MM.1S (cell line): ENCODE measurements at regions not wholly inside any gene's neighbourhood (a gene's known extent, or its start where the extent isn't known, plus 50 kb on each side); places are given as distances from the start of the nearest gene placed in this dataset.

Source experiments
- DNase-seq: peaks from one replicate; pipeline ENCODE4 v3.0.0-alpha.2; 2015
- H2AFZ ChIP-seq: fragments of 300-600 bp; sonication (generic); 2 replicates; pipeline ENCODE4 v1.6.0; 2016; ENCODE audit warnings: antibody characterized with exemption, low read length
- H3F3A ChIP-seq: fragments of 300-600 bp; sonication (generic); 2 replicates; pipeline ENCODE4 v1.6.1; 2016; ENCODE audit warnings: mild to moderate bottlenecking, antibody characterized with exemption, low read length, moderate library complexity, mixed read lengths; ENCODE audit not compliant: insufficient read depth
- H3K27ac ChIP-seq: fragments of 300-600 bp; sonication (generic); 2 replicates; pipeline ENCODE4 v1.5.1; 2016; ENCODE audit warnings: mild to moderate bottlenecking, low read length
- H3K27me3 ChIP-seq: fragments of 300-600 bp; sonication (generic); replicated peaks from 2 replicates; pipeline ENCODE4 v1.6.0; 2016; ENCODE audit warnings: low read length; ENCODE audit not compliant: insufficient read depth
- H3K36me3 ChIP-seq: fragments of 300-600 bp; sonication (generic); replicated peaks from 2 replicates; pipeline ENCODE4 v1.6.1; 2016; ENCODE audit warnings: mild to moderate bottlenecking, low read length, mixed read lengths; ENCODE audit not compliant: insufficient read depth
- H3K4me1 ChIP-seq: fragments of 300-600 bp; sonication (generic); 2 replicates; pipeline ENCODE4 v1.6.1; 2016; ENCODE audit warnings: low read length, mixed read lengths
- H3K4me2 ChIP-seq: fragments of 300-600 bp; sonication (generic); 2 replicates; pipeline ENCODE4 v1.6.0; 2016; ENCODE audit warnings: low read depth, low read length
- H3K4me3 ChIP-seq: fragments of 300-600 bp; sonication (generic); 2 replicates; pipeline ENCODE4 v1.5.1; 2016; ENCODE audit warnings: low read length, mixed read lengths
- H3K79me2 ChIP-seq: fragments of 300-600 bp; sonication (generic); 2 replicates; pipeline ENCODE4 v1.6.1; 2016; ENCODE audit warnings: mixed run types, low read length, mixed read lengths
- H3K9ac ChIP-seq: fragments of 300-600 bp; sonication (generic); 2 replicates; pipeline ENCODE4 v1.6.1; 2016; ENCODE audit warnings: low read length, mixed read lengths
- H3K9me2 ChIP-seq: fragments of 300-600 bp; sonication (generic); replicated peaks from 2 replicates; pipeline ENCODE4 v1.6.1; 2016; ENCODE audit warnings: mild to moderate bottlenecking, low read length, mixed read lengths; ENCODE audit not compliant: insufficient read depth
- H3K9me3 ChIP-seq: fragments of 300-600 bp; sonication (generic); replicated peaks from 2 replicates; pipeline ENCODE4 v1.6.1; 2016; ENCODE audit warnings: mild to moderate bottlenecking, low read length, mixed read lengths; ENCODE audit not compliant: insufficient read depth
- H4K20me1 ChIP-seq: fragments of 300-600 bp; sonication (generic); 2 replicates; pipeline ENCODE4 v1.6.1; 2016; ENCODE audit warnings: mild to moderate bottlenecking, low read length, moderate library complexity, mixed read lengths; ENCODE audit not compliant: insufficient read depth
- EZH2 ChIP-seq: fragments of 300-600 bp; sonication (generic); optimal IDR thresholded peaks from 2 replicates; pipeline ENCODE3; 2017; ENCODE audit warnings: low read depth, mild to moderate bottlenecking, antibody characterized with exemption, low read length, mixed read lengths
- EZH2phosphoT487 ChIP-seq: fragments of 300-600 bp; sonication (generic); IDR thresholded peaks from 2 replicates; pipeline ENCODE4 v1.6.1; 2018; ENCODE audit warnings: antibody characterized with exemption, low read length
- TF ChIP-seq, protein P1 (sequence below): fragments of 300-600 bp; sonication (generic); IDR thresholded peaks from 2 replicates; pipeline ENCODE4 v1.5.1; 2016; ENCODE audit warnings: antibody characterized with exemption, low read length, mixed read lengths

DNA sequence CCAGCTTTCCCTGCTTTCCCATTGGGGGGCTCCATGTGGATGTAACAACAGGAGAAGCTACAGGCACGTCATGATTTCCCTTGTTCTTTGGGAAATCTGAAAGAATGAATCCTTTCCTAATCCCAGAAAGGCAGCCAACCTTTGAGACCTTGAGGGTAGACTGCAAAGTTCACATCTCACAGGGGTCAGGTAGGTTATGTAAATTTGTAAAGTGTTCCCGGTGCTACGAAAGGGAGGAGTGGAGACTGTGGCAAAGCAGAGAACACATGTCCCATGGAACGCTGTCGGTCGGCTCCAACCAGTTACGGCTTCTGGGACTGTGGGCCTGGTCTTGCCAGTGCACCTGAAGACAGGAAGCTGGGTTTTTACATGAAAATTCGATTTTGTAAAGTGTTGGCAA lies 85.1 kb downstream of the RSPH3 start:
- Histone ChIP-seq H3F3A (no peaks in the 10 kb centered on the region), H2AFZ (no peak overlapping the region), H3K27me3 (no peaks in the 10 kb centered on the region), H3K4me3 (no peak overlapping the region), H3K4me2 (no peak overlapping the region), H3K4me1 (no peaks in the 10 kb centered on the region), H3K9me3 (no peaks in the 10 kb centered on the region), H4K20me1 (no peaks in the 10 kb centered on the region), H3K36me3 (no peaks in the 10 kb centered on the region), H3K9me2 (no peaks in the 10 kb centered on the region), H3K79me2 (no peaks in the 10 kb centered on the region), H3K27ac (no peak overlapping the region), H3K9ac (no peak overlapping the region)
- DNase-seq: no peak
- TF ChIP-seq, protein P1, sequence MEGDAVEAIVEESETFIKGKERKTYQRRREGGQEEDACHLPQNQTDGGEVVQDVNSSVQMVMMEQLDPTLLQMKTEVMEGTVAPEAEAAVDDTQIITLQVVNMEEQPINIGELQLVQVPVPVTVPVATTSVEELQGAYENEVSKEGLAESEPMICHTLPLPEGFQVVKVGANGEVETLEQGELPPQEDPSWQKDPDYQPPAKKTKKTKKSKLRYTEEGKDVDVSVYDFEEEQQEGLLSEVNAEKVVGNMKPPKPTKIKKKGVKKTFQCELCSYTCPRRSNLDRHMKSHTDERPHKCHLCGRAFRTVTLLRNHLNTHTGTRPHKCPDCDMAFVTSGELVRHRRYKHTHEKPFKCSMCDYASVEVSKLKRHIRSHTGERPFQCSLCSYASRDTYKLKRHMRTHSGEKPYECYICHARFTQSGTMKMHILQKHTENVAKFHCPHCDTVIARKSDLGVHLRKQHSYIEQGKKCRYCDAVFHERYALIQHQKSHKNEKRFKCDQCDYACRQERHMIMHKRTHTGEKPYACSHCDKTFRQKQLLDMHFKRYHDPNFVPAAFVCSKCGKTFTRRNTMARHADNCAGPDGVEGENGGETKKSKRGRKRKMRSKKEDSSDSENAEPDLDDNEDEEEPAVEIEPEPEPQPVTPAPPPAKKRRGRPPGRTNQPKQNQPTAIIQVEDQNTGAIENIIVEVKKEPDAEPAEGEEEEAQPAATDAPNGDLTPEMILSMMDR: no peak
- TF ChIP-seq EZH2 (no peak), EZH2phosphoT487 (no peak)

- Histone ChIP-seq H3F3A (no peaks in the 10 kb centered on the region), H3K4me3 (no peak overlapping the region), H4K20me1 (no peaks in the 10 kb centered on the region), H3K27me3 (no peaks in the 10 kb centered on the region), H3K9ac (no peak overlapping the region), H3K4me2 (no peak overlapping the region), H3K4me1 (no peaks in the 10 kb centered on the region), H3K27ac (no peak overlapping the region), H2AFZ (no peak overlapping the region), H3K79me2 (no peaks in the 10 kb centered on the region), H3K9me2 (no peaks in the 10 kb centered on the region), H3K36me3 (no peaks in the 10 kb centered on the region), H3K9me3 (no peaks in the 10 kb centered on the region)
- DNase-seq: no peak
- no peak for TF ChIP-seq EZH2
- TF ChIP-seq, protein P1: no peak
- no peak for TF ChIP-seq EZH2phosphoT487
These were observed 86.4 kb downstream of the RSPH3 start for GRCh38 chr6:158913580-158913979.

DNA sequence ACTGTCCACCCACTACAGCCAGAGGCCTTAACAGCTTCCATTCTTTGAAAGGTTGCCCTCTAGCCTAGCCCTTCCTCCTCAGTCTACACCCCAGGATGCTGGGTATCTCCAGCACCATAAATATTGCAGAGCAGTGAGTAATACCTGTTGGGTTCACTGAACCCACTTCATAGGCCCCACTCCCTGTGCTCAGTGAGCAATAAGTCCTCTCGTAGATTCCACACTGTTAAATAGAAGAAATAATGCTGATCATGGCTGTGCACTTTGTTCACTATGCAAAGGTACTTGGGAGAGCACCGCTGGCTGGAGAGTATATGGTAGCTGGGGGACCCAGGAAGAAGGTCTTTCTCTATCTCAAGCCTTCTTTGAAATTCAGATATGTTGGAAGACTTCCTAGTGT lies 87.3 kb downstream of the RSPH3 start:
- Histone ChIP-seq H3F3A (no peaks in the 10 kb centered on the region), H3K9ac (no peak overlapping the region), H3K4me3 (no peak overlapping the region), H3K9me3 (no peaks in the 10 kb centered on the region), H2AFZ (no peak overlapping the region), H3K27me3 (no peaks in the 10 kb centered on the region), H3K27ac (no peak overlapping the region), H4K20me1 (no peaks in the 10 kb centered on the region), H3K36me3 (no peaks in the 10 kb centered on the region), H3K9me2 (no peaks in the 10 kb centered on the region), H3K4me1 (no peaks in the 10 kb centered on the region), H3K79me2 (no peaks in the 10 kb centered on the region), H3K4me2 (no peak overlapping the region)
- TF ChIP-seq EZH2 (no peak), EZH2phosphoT487 (no peak)
- TF ChIP-seq, protein P1: no peak
- no peak for DNase-seq
